Endothelial cell of umbilical vein (primary cell): ENCODE measurements at regions not wholly inside any gene's neighbourhood (a gene's known extent, or its start where the extent isn't known, plus 50 kb on each side); places are given as distances from the start of the nearest gene placed in this dataset.
A peak's percentile ranks its signal among the peaks of the same experiment; 100 is the strongest.
"Not testable (repeated sequence)": the region's sequence is repeated elsewhere in the genome, so short reads cannot be mapped to it uniquely, and the experiment has no call there.

Source experiments
- BruUV-seq: library from RNA; stranded (reverse); fragments of 400-500 nt; replicated peaks from 2 replicates; lab custom pipeline; 2021; lab: Mats Ljungman, UMichigan
- CTCF ChIA-PET: fragments of 300-600, 350-600 bp; sonication (Branson Sonifier 250); formaldehyde crosslinking; loops from one replicate; lab custom pipeline; 2021; ENCODE audit warnings: antibody characterized with exemption, inconsistent platforms; lab: Charles Lee
- POLR2A ChIA-PET: fragments of 300-600, 350-600 bp; sonication (Branson Sonifier 250); formaldehyde crosslinking; loops from one replicate; lab custom pipeline; 2021; ENCODE audit warnings: antibody characterized with exemption, inconsistent platforms; lab: Charles Lee
- DNase-seq: peaks from one replicate; pipeline ENCODE4 v3.0.0-alpha.2; 2011; ENCODE audit warnings: low read depth, low spot score
- FAIRE-seq: peaks from 2 replicates; lab custom pipeline; 2011; peaks lifted over from hg19 to GRCh38; lab: Jason Lieb, UNC
- H2AFZ ChIP-seq: 2 replicates; pipeline ENCODE4 v1.6.0; 2012; ENCODE audit warnings: low read depth, low read length, control low read depth, inconsistent platforms
- H3K27ac ChIP-seq: 2 replicates; pipeline ENCODE4 v1.5.1; 2011; ENCODE audit warnings: low read depth, mild to moderate bottlenecking, control low read depth, low read length, moderate library complexity; ENCODE audit not compliant: insufficient read depth
- H3K27me3 ChIP-seq, 2 experiments: 2 replicates each; pipeline versions ENCODE4 v1.6.0 to v1.6.1; 2011; ENCODE audit warnings: low read length in 2 of 2, mixed read lengths in 1 of 2; ENCODE audit not compliant: control insufficient read depth in 2 of 2, insufficient read depth in 2 of 2
- H3K36me3 ChIP-seq, 2 experiments: 2 replicates in 1 of 2; 3 replicates in 1 of 2; pipeline ENCODE4 v1.5.1; 2011; ENCODE audit warnings: low read length in 2 of 2, mild to moderate bottlenecking in 1 of 2, moderate library complexity in 1 of 2; ENCODE audit not compliant: control insufficient read depth in 2 of 2, insufficient read depth in 2 of 2; ENCODE audit errors: extremely low read depth in 1 of 2
- H3K4me1 ChIP-seq: 3 replicates; pipeline ENCODE4 v1.5.1; 2011; ENCODE audit warnings: mild to moderate bottlenecking, low read length; ENCODE audit not compliant: control insufficient read depth, insufficient read depth; ENCODE audit errors: extremely low read depth
- H3K4me2 ChIP-seq: 2 replicates; pipeline ENCODE4 v1.6.1; 2011; ENCODE audit warnings: low read length, control low read depth, mixed read lengths; ENCODE audit not compliant: insufficient read depth
- H3K4me3 ChIP-seq, 3 experiments: fragments of 200-600 bp in 1 of 3; sonication (generic), shearing (Covaris generic) in 1 of 3; replicated peaks in 1 of 3; 2 replicates each; pipeline ENCODE4 v1.5.1; 2011 to 2016; ENCODE audit warnings: control low read depth in 3 of 3, low read length in 3 of 3, mild to moderate bottlenecking in 2 of 3, inconsistent platforms in 1 of 3, low read depth in 1 of 3, moderate library complexity in 1 of 3; ENCODE audit not compliant: insufficient read depth in 1 of 3
- H3K79me2 ChIP-seq: 2 replicates; pipeline ENCODE4 v1.6.0; 2012; ENCODE audit warnings: low read length, inconsistent platforms; ENCODE audit not compliant: control insufficient read depth, insufficient read depth
- H3K9ac ChIP-seq: replicated peaks from 2 replicates; pipeline ENCODE3; 2011; ENCODE audit warnings: low read length, control low read depth; ENCODE audit not compliant: insufficient read depth; ENCODE audit errors: extremely low read depth
- H3K9me1 ChIP-seq: replicated peaks from 3 replicates; pipeline ENCODE4 v1.6.0; 2011; ENCODE audit warnings: mild to moderate bottlenecking, low read length; ENCODE audit not compliant: control insufficient read depth, insufficient read depth; ENCODE audit errors: extremely low read depth
- H3K9me3 ChIP-seq: replicated peaks from 2 replicates; pipeline ENCODE4 v1.5.1; 2012; ENCODE audit warnings: low read length, inconsistent platforms; ENCODE audit not compliant: control insufficient read depth, insufficient read depth
- H4K20me1 ChIP-seq: replicated peaks from 2 replicates; pipeline ENCODE3; 2011; ENCODE audit warnings: mild to moderate bottlenecking, low read length; ENCODE audit not compliant: control insufficient read depth, insufficient read depth; ENCODE audit errors: extremely low read depth
- CTCF ChIP-seq, 2 donors: IDR thresholded peaks; 1 replicate in 1 of 2; 2 replicates in 1 of 2; pipeline ENCODE4 v1.5.1; 2011; ENCODE audit warnings: low read length in 2 of 2, mild to moderate bottlenecking in 2 of 2, moderate library complexity in 2 of 2, control low read depth in 1 of 2, inconsistent platforms in 1 of 2, low read depth in 1 of 2; ENCODE audit not compliant: insufficient read depth in 1 of 2; ENCODE audit errors: extremely low read depth in 1 of 2
- EZH2 ChIP-seq: IDR thresholded peaks from 2 replicates; pipeline ENCODE4 v1.6.1; 2012; ENCODE audit warnings: borderline replicate concordance, low read depth, mild to moderate bottlenecking, moderate library complexity, low read length, inconsistent platforms; ENCODE audit not compliant: severe bottlenecking
- FOS ChIP-seq: IDR thresholded peaks from 2 replicates; pipeline ENCODE4 v1.6.1; 2011; ENCODE audit warnings: mild to moderate bottlenecking, low read length, moderate library complexity, borderline replicate concordance; ENCODE audit not compliant: insufficient read depth
- GATA2 ChIP-seq: IDR thresholded peaks from 2 replicates; pipeline ENCODE4 v1.7.0; 2011; ENCODE audit warnings: low read depth, mild to moderate bottlenecking, moderate library complexity, mixed read lengths, low read length; ENCODE audit not compliant: insufficient read length, insufficient read depth
- JUN ChIP-seq: IDR thresholded peaks from 2 replicates; pipeline ENCODE4 v1.6.1; 2011; ENCODE audit warnings: borderline replicate concordance, low read depth; ENCODE audit not compliant: insufficient read length, insufficient read depth
- MAX ChIP-seq: IDR thresholded peaks from 2 replicates; pipeline ENCODE4 v1.6.1; 2011; ENCODE audit not compliant: insufficient read depth, insufficient read length
- MYC ChIP-seq: IDR thresholded peaks from one replicate; pipeline ENCODE4 v1.6.1; 2011; ENCODE audit warnings: mild to moderate bottlenecking, low read depth, low read length
- POLR2A ChIP-seq: IDR thresholded peaks from 2 replicates; pipeline ENCODE4 v1.6.1; 2012; ENCODE audit warnings: low read depth, mild to moderate bottlenecking, control low read depth, low read length
- POLR2AphosphoS5 ChIP-seq: IDR thresholded peaks from 2 replicates; pipeline ENCODE4 v1.6.1; 2012; ENCODE audit warnings: low read depth, mild to moderate bottlenecking, control low read depth, low read length, moderate library complexity; ENCODE audit not compliant: insufficient read depth
- dilution Hi-C: fragments of 300-500 bp; cut with MboI; formaldehyde crosslinking; loops from one replicate; pipeline ENCODE4 v1.15.0; 2019; ENCODE audit warnings: low sequenced_read_pairs; ENCODE audit not compliant: extremely low pct_ligation_motif_present
- intact Hi-C: fragments of 100-400 bp; cut with micrococcal nuclease; formaldehyde crosslinking; loops from one replicate; pipeline ENCODE4 v1.10.0; 2022

GRCh38 chr16:27605500-27606106 is 55.7 kb downstream of the KATNIP start:
- H3K36me3 ChIP-seq, H2AFZ ChIP-seq, H4K20me1 ChIP-seq, BruUV-seq, H3K27ac ChIP-seq, H3K9me1 ChIP-seq, dilution Hi-C loops, POLR2A ChIA-PET, H3K4me1 ChIP-seq, H3K9ac ChIP-seq, H3K4me2 ChIP-seq, H3K9me3 ChIP-seq, H3K79me2 ChIP-seq, H3K27me3 ChIP-seq, H3K4me3 ChIP-seq: not testable (repeated sequence)
- intact Hi-C loops = loop anchor here (1.0 kb wide), 2 partner anchors 262 to 465 kb away; no protein-coding TSS in a partner anchor
- CTCF ChIA-PET = interaction anchor here (1.0 kb wide), 1 partner anchor 16 kb away, joined by 3 read pairs; no protein-coding TSS in a partner anchor
- peak; percentile 56 for DNase-seq
- peak; percentile 72 to 76 for TF ChIP-seq CTCF (IDR thresholded peaks at IDR 0.05; ENCODE audit: extremely low read depth in 1 of 2, insufficient read depth in 1 of 2, low read depth in 1 of 2, low read length in 2 of 2)
- peak; percentile 88 for FAIRE-seq

- H3K27me3 ChIP-seq = no peaks in the 10 kb centered on the region
- no peaks in the 10 kb centered on the region for H3K36me3 ChIP-seq
- DNase-seq (no peak), FAIRE-seq (no peak)
- H4K20me1 ChIP-seq = no peaks in the 10 kb centered on the region
- no peak overlapping the region for H3K4me2 ChIP-seq
- no peak overlapping the region for H3K9ac ChIP-seq
- H2AFZ ChIP-seq = no peak overlapping the region
- no TSS peak for BruUV-seq
- ChIA-PET CTCF (no interaction called here), POLR2A (no interaction called here)
- H3K9me3 ChIP-seq = no peaks in the 10 kb centered on the region
- intact Hi-C loops (no loop called here), dilution Hi-C loops (no loop called here)
- no peaks in the 10 kb centered on the region for H3K79me2 ChIP-seq
- H3K9me1 ChIP-seq = no peaks in the 10 kb centered on the region
- TF ChIP-seq CTCF (IDR thresholded peaks at IDR 0.05; ENCODE audit: extremely low read depth in 1 of 2, insufficient read depth in 1 of 2, low read depth in 1 of 2, low read length in 2 of 2) = no peak
- TF ChIP-seq GATA2 = no peak
- no peak for TF ChIP-seq MAX
- no peak for TF ChIP-seq POLR2A
- TF ChIP-seq EZH2 = no peak
- no peak for TF ChIP-seq POLR2AphosphoS5
- TF ChIP-seq MYC = no peak
- TF ChIP-seq JUN = no peak
- no peak for TF ChIP-seq FOS
- no peak overlapping the region for H3K4me3 ChIP-seq
- H3K27ac ChIP-seq = no peak overlapping the region
- no peaks in the 10 kb centered on the region for H3K4me1 ChIP-seq
These were observed 61.4 kb downstream of the KATNIP start for GRCh38 chr16:27611340-27611739.
